Panc1 (cell line): ENCODE measurements at regions not wholly inside any gene's neighbourhood (a gene's known extent, or its start where the extent isn't known, plus 50 kb on each side); places are given as distances from the start of the nearest gene placed in this dataset.

ENCODE experiments used
- POLR2AphosphoS5 ChIP-seq: IDR thresholded peaks from 2 replicates; pipeline ENCODE4 v1.6.1; 2012; ENCODE audit warnings: mild to moderate bottlenecking, low read depth, low read length, moderate library complexity
- TF ChIP-seq, protein P1 (sequence below): fragments of 450-650 bp; IDR thresholded peaks from 2 replicates; pipeline ENCODE4 v1.5.1; 2017; ENCODE audit warnings: mild to moderate bottlenecking

DNA sequence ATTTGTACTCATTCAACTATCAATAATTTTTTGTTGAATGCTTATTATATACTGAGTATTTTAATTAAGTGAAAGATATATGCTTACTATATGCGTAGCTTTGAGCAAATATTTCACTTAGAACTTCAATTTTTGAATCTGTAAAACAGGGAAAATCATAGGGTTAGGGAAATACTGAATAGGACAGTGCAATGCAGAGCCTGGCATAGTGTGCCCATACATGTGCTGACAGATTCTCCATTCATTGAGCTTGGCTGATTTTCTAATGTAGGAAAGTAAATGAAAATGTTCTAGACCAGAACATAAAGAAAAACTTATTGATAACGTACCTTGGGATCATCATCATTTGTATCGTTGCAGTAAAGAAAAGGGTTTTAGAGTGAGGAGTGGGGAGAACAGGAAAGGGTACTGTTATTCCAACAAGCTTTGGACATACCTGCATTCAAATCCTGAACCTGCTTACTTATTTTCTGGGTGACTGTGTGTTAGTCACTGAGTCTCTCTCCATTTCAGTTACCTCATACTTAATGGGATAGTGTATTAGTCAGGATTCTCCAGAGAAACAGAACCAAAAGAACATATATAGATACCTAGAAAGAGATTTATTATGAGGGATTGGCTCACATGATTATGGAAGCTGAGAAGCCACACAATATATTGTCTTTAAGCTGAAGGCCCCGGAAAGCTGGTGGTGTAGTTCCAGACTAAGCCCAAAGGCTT, 436.4 kb downstream of the ADAMTS20 start:
- TF ChIP-seq, protein P1, sequence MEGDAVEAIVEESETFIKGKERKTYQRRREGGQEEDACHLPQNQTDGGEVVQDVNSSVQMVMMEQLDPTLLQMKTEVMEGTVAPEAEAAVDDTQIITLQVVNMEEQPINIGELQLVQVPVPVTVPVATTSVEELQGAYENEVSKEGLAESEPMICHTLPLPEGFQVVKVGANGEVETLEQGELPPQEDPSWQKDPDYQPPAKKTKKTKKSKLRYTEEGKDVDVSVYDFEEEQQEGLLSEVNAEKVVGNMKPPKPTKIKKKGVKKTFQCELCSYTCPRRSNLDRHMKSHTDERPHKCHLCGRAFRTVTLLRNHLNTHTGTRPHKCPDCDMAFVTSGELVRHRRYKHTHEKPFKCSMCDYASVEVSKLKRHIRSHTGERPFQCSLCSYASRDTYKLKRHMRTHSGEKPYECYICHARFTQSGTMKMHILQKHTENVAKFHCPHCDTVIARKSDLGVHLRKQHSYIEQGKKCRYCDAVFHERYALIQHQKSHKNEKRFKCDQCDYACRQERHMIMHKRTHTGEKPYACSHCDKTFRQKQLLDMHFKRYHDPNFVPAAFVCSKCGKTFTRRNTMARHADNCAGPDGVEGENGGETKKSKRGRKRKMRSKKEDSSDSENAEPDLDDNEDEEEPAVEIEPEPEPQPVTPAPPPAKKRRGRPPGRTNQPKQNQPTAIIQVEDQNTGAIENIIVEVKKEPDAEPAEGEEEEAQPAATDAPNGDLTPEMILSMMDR, result no peak
- no peak for TF ChIP-seq POLR2AphosphoS5
